DOHH2 (cell line): ENCODE measurements at regions not wholly inside any gene's neighbourhood (a gene's known extent, or its start where the extent isn't known, plus 50 kb on each side); places are given as distances from the start of the nearest gene placed in this dataset.

ENCODE experiments used
- EZH2phosphoT487 ChIP-seq: fragments of 200-600 bp; sonication (generic); IDR thresholded peaks from 2 replicates; pipeline ENCODE4 v1.6.1; 2017; ENCODE audit warnings: borderline replicate concordance, mild to moderate bottlenecking, antibody characterized with exemption, low read length, moderate library complexity, mixed read lengths
- TF ChIP-seq, protein P1 (sequence below): fragments of 200-600 bp; sonication (generic); IDR thresholded peaks from one replicate; pipeline ENCODE4 v1.5.1; 2014; ENCODE audit warnings: antibody characterized with exemption, mild to moderate bottlenecking, low read depth, low read length; ENCODE audit not compliant: poor library complexity, severe bottlenecking

DNA sequence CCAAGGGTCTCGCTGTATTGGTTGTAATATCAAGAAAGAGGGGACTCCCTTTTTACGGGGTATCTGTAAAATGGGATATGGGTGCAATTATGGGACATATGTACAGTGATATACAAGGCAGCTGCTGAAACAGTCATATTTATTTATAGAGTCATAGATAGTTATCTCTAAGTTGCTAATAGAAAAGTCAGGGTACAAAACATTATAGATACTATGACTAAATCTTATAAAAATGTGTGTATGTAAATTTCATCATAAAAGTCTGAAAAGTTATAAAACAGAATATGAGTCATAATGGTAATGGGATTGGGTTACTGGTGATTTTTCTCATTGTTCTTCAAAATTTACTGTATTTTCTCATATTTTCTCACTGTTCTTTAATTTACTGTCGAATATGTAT lies 344.9 kb upstream of the SLCO3A1 start:
- TF ChIP-seq, protein P1, sequence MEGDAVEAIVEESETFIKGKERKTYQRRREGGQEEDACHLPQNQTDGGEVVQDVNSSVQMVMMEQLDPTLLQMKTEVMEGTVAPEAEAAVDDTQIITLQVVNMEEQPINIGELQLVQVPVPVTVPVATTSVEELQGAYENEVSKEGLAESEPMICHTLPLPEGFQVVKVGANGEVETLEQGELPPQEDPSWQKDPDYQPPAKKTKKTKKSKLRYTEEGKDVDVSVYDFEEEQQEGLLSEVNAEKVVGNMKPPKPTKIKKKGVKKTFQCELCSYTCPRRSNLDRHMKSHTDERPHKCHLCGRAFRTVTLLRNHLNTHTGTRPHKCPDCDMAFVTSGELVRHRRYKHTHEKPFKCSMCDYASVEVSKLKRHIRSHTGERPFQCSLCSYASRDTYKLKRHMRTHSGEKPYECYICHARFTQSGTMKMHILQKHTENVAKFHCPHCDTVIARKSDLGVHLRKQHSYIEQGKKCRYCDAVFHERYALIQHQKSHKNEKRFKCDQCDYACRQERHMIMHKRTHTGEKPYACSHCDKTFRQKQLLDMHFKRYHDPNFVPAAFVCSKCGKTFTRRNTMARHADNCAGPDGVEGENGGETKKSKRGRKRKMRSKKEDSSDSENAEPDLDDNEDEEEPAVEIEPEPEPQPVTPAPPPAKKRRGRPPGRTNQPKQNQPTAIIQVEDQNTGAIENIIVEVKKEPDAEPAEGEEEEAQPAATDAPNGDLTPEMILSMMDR = no peak
- no peak for TF ChIP-seq EZH2phosphoT487
